ENCODE measurements at regions not wholly inside any gene's neighbourhood (a gene's known extent, or its start where the extent isn't known, plus 50 kb on each side); places are given as distances from the start of the nearest gene placed in this dataset.

- Histone ChIP-seq H2BK20ac (ENCODE audit: low read length) (no peak overlapping the region), H3K4ac (replicated peaks; ENCODE audit: insufficient read length, low read depth, low read length) (no peak overlapping the region), H2BK120ac (replicated peaks; ENCODE audit: low read depth, low read length) (no peak overlapping the region), H3K4me2 (ENCODE audit: insufficient read depth in 1 of 2, low read depth in 2 of 2, low read length in 2 of 2) (no peak overlapping the region), H3K79me1 (ENCODE audit: low read depth, low read length) (no peaks in the 10 kb centered on the region), H3K23me2 (ENCODE audit: low read depth, low read length) (no peaks in the 10 kb centered on the region), H3K79me2 (ENCODE audit: control insufficient read depth in 1 of 2, insufficient read depth in 2 of 2, low read length in 2 of 2) (no peaks in the 10 kb centered on the region), H3K14ac (ENCODE audit: insufficient read length) (no peak overlapping the region), H3K36me3 (ENCODE audit: control insufficient read depth in 2 of 4, insufficient read depth in 4 of 4, low read length in 3 of 4) (no peaks in the 10 kb centered on the region), H3K27me3 (replicated peaks in 1 of 4; ENCODE audit: control insufficient read depth in 3 of 4, extremely low read depth in 1 of 4, insufficient read depth in 3 of 4, low read length in 3 of 4) (peaks cover 0 to 3% (median 1%) of the 10 kb centered on the region in 4 experiments; a peak in 2 of 7 replicates), H3K4me1 (replicated peaks in 1 of 4; ENCODE audit: control insufficient read depth in 3 of 4, insufficient read depth in 4 of 4, low read length in 3 of 4) (peaks cover 0 to 5% (median 0%) of the 10 kb centered on the region in 4 experiments; a peak in 2 of 7 replicates), H4K5ac (ENCODE audit: insufficient read length, low read depth, low read length) (no peak overlapping the region), H2BK5ac (ENCODE audit: low read depth, low read length) (no peak overlapping the region), H4K91ac (replicated peaks; ENCODE audit: insufficient read length, low read length) (no peak overlapping the region), H4K20me1 (replicated peaks in 1 of 2; ENCODE audit: control insufficient read depth in 1 of 2, insufficient read depth in 2 of 2, low read length in 2 of 2) (no peaks in the 10 kb centered on the region), H4K8ac (ENCODE audit: extremely low read depth, insufficient read depth, low read length) (no peak overlapping the region), H3K18ac (ENCODE audit: extremely low read depth, low read length) (no peak overlapping the region), H2AK5ac (ENCODE audit: low read depth, low read length) (no peak overlapping the region), H3K56ac (replicated peaks; ENCODE audit: insufficient read length, low read depth, low read length) (no peak overlapping the region), H3K9me3 (ENCODE audit: insufficient read depth in 2 of 2, low read depth in 1 of 2, low read length in 1 of 2) (peaks cover 5 to 8% of the 10 kb centered on the region in 2 experiments; a peak in 3 of 4 replicates), H2AFZ (ENCODE audit: low read length) (no peak overlapping the region), H3K27ac (ENCODE audit: low read depth, low read length) (no peak overlapping the region), H2BK12ac (ENCODE audit: low read depth, low read length) (no peak overlapping the region), H3K23ac (ENCODE audit: insufficient read length) (no peak overlapping the region), H3K4me3 (ENCODE audit: extremely low read depth in 1 of 4, insufficient read depth in 2 of 4, low read depth in 3 of 4, low read length in 4 of 4) (no peak overlapping the region), H3K9ac (replicated peaks in 1 of 4; ENCODE audit: extremely low read depth in 1 of 4, low read depth in 3 of 4, low read length in 3 of 4) (no peak overlapping the region), H2BK15ac (ENCODE audit: low read length) (no peak overlapping the region)
- DNase-seq (ENCODE audit: low read depth in 1 of 2, low spot score in 2 of 2) = no peak
- POLR2A ChIA-PET (ENCODE audit: partially characterized antibody) = no interaction called here
- 82% methylated on average over 4 of the region's 4 CpGs; no CpG with 5 or more reads in 1 of the 2 experiments for WGBS, 2 experiments (ENCODE audit: extremely low coverage in 1 of 2, insufficient coverage in 1 of 2, insufficient read length in 1 of 2, insufficient replicate concordance in 2 of 2, low coverage in 1 of 2, low lambda C conversion rate in 2 of 2, missing lambda C conversion rate in 1 of 2)
- CTCF ChIA-PET (ENCODE audit: partially characterized antibody) = interaction anchor here (0.7 to 15.5 kb wide), 22 partner anchors 9 to 413 kb away, joined by 3 to 256 read pairs (median 4); partner anchors contain the start of genes CHRNA3 and CHRNB4
- no peak for FAIRE-seq
- no peak for TF ChIP-seq CBX8 (IDR thresholded peaks at IDR 0.05; ENCODE audit: borderline replicate concordance, low read depth, low read length)
- TF ChIP-seq SAP30 (IDR thresholded peaks at IDR 0.05; ENCODE audit: insufficient read depth, insufficient replicate concordance, low read length) = no peak
- TF ChIP-seq KDM1A (IDR thresholded peaks at IDR 0.05; ENCODE audit: borderline replicate concordance, low read length) = no peak
Measured at GRCh38 chr15:78708713-78709260, 67.8 kb upstream of the CHRNB4 start.

Data from H1 (cell line).